22Rv1 (cell line): ENCODE measurements at regions not wholly inside any gene's neighbourhood (a gene's known extent, or its start where the extent isn't known, plus 50 kb on each side); places are given as distances from the start of the nearest gene placed in this dataset.

ENCODE experiments used
- H3K27ac ChIP-seq: fragments of 450-650 bp; 2 replicates; pipeline ENCODE4 v1.5.1; 2017
- ZFX ChIP-seq: fragments of 450-650 bp; IDR thresholded peaks from 2 replicates; pipeline ENCODE4 v1.6.1; 2017; ENCODE audit warnings: antibody characterized with exemption, borderline replicate concordance
- TF ChIP-seq, protein P1 (sequence below): fragments of 450-650 bp; IDR thresholded peaks from 2 replicates; pipeline ENCODE4 v1.5.1; 2017; ENCODE audit warnings: mild to moderate bottlenecking

DNA sequence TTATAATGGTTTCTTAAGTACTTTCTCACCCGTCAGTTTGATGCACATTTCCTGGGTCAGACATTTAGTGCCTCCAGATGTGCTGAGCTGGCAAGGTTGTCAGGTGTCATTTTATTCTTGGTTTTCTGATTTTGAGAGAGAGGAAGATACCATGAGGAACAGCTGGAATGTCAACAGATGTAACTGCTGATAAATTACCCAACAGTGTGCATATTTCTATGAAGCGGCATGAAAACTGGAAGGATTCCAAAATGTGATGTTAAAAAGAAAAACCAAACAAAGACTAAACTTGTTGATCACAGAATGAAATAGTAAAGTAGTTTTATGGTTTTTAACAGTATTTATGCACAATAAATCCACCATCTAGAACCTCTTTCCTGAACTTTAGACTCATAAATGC is 447.3 kb downstream of the HDGFL1 start:
- no peak for TF ChIP-seq ZFX
- TF ChIP-seq, protein P1, sequence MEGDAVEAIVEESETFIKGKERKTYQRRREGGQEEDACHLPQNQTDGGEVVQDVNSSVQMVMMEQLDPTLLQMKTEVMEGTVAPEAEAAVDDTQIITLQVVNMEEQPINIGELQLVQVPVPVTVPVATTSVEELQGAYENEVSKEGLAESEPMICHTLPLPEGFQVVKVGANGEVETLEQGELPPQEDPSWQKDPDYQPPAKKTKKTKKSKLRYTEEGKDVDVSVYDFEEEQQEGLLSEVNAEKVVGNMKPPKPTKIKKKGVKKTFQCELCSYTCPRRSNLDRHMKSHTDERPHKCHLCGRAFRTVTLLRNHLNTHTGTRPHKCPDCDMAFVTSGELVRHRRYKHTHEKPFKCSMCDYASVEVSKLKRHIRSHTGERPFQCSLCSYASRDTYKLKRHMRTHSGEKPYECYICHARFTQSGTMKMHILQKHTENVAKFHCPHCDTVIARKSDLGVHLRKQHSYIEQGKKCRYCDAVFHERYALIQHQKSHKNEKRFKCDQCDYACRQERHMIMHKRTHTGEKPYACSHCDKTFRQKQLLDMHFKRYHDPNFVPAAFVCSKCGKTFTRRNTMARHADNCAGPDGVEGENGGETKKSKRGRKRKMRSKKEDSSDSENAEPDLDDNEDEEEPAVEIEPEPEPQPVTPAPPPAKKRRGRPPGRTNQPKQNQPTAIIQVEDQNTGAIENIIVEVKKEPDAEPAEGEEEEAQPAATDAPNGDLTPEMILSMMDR = no peak
- H3K27ac ChIP-seq = no peak overlapping the region

DNA sequence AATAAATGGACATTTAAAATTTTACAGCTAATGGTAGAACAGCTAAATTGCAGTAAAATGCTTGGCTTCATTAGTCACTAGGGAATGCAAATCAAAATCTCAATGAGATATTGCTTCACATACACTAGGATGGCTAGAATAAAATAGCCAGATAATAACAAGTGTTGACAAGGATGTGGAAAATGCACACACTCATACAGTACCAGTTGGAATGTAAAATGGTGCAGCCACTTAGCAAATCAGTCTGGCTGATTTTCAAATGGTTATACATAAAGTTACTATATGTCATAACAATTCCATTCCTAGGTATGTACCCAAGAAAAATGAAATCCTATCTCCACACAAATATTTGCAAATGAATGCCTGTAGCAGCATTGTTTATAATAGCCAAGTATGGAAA is 452.1 kb downstream of the HDGFL1 start:
- H3K27ac ChIP-seq = no peak overlapping the region
- TF ChIP-seq ZFX = no peak
- TF ChIP-seq, protein P1 = no peak

DNA sequence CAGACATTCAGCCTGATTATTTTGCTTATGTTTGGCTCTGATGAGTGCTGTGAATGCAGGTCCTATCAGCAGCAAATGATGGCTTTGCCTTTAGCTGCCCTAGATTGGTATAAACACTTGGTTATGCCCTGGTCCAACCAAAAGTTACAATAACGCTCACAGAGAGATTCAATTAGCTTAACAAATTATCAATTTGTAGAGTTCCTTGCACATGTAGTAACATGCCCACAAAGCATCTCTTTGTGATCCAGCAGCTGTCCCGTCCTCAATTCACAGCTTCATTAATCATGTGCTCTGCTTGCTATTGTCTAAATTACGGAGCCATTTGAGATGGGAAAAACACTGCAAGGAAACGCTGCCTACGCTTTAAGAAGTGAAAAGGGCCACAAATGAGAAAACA is 457.9 kb downstream of the HDGFL1 start:
- TF ChIP-seq, protein P1 = no peak
- TF ChIP-seq ZFX = no peak

DNA sequence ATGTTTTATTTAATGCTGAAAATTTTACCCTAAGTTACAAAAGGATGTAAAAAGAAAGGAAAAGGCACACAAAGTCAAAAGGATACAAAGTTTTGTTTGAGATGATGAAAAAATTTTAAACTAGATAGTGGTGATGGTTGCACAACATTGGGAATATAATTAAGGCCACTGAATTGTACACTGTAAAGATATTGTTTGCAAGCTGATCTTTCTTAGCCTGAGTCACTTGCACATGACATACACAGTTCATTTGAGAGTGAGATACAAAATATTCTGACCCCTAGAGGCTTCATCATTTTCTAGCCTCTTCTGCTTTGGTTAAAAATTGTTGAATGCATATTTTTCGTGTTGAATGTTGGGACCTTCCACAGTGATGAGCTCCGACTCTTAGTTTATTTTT is 462.6 kb downstream of the HDGFL1 start:
- TF ChIP-seq, protein P1 = no peak
- TF ChIP-seq ZFX = no peak
- H3K27ac ChIP-seq = no peak overlapping the region

More for the DNA sequence above, 457.9 kb downstream of the HDGFL1 start:
- H3K27ac ChIP-seq = no peak overlapping the region

DNA sequence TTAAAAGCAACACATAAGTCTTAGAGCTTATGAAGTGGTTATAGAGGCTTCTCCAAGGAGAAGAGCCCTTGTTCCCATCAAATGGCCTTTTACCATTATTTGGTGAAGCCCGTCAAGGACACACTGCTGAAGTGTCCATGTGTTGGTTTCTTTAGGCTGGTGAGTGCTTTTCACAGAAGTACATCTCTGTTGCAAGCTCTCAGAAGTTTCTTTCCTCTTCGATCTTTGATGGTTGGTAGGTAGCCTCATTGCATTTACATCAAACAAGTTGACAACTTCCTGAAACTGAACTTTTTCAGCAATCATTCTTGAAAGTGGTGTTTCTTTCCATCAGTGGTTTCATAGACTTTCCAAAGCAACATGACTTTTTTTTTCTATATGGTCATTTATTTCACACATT is 465.6 kb downstream of the HDGFL1 start:
- no peak for TF ChIP-seq ZFX
- TF ChIP-seq, protein P1 = no peak

DNA sequence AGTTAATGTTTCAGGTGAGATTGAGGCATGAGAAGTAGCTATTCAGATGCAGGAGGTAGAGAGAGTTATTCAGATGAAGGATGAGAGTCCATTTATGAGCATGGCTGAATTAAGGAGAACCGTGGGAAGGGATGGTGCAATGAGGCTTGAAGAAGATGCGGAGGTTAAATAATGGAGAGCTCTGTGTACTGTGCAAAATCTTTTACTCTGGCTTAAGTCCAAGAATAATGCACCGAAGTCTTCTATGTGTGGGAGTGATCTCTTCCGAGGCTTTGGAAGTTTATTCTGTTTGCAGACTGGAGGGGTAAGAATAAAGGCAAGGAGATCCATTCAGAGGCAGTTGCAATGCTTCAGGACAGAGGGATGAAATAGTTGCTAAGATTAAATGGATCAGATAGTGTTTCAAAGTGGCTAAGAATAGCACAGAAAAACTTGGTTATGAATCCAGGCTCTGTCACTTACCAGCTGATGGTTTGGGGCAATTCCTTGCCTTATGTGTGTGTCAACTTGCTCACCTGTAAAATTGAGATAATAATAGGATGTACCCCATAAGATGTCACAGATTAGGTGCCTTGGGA is 467.1 kb downstream of the HDGFL1 start:
- no peak overlapping the region for H3K27ac ChIP-seq
- TF ChIP-seq ZFX = no peak
- TF ChIP-seq, protein P1 = no peak

More for the DNA sequence above, 465.6 kb downstream of the HDGFL1 start:
- no peak overlapping the region for H3K27ac ChIP-seq

DNA sequence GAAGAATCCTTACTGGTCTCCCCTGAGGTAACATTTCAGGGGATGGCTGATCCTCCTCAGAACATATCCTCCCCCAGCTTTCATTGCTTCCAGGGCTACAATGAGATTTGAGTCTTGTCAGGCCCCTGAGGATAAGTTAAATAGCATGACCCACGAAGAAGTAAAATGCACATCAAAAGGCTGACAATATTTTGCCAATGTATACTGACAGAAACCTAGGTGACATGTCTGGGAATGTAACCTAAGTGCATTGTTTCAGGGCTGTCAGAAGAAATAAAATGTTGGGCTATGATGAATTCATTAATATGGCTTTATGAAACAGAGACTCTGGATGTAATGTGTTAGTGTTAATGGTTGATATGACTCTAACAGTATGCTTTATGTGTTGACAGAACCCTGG is 471.5 kb downstream of the HDGFL1 start:
- TF ChIP-seq, protein P1 = no peak
- no peak for TF ChIP-seq ZFX
- H3K27ac ChIP-seq = no peak overlapping the region
